Fibroblast of the conjunctiva (primary cell): ENCODE measurements at regions not wholly inside any gene's neighbourhood (a gene's known extent, or its start where the extent isn't known, plus 50 kb on each side); places are given as distances from the start of the nearest gene placed in this dataset.
"Not testable (repeated sequence)": the region's sequence is repeated elsewhere in the genome, so short reads cannot be mapped to it uniquely, and the experiment has no call there.

ENCODE experiments used
- DNase-seq: peaks from one replicate; pipeline ENCODE4 v3.0.0-alpha.2; 2010; ENCODE audit warnings: low read depth

DNA sequence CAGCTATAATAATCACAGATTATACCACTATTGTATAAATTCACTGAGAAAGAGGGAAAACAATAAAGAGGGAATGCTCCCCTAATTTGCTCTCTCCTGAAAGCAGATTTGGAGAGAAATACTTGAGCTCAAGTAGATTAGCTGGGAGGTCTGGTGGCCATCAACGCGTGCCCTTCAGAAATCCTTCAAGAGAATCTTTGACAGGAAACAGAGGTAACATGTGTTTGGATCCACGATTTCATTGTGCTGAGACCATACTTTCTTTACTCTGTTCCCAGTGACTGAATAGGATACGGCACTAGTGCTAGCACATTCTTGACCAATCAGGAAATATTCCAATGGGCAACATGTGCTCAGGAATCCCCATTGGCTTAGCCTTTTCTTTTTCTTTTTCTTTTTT lies 1395.3 kb downstream of the RAPGEF2 start:
- no peak for DNase-seq

DNA sequence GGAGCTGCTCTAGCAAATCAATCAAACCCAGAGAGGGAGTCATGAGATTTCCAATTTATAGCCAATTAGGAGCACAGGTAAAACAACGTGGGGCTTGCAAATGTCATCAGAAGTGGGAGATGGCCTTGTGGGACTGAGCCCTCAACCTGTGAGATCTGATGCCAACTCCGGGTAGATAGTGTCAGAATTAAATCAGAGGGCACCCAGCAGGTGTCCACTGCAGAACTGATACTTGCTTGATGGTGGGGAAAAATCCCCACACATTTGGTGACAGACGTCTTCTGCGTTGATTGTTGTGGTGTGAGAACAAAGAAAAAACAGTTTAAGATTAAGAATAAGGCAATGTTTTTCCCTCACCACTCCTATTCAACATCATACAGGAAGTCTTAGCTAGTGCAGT lies 1402.8 kb downstream of the RAPGEF2 start:
- DNase-seq = no peak

DNA sequence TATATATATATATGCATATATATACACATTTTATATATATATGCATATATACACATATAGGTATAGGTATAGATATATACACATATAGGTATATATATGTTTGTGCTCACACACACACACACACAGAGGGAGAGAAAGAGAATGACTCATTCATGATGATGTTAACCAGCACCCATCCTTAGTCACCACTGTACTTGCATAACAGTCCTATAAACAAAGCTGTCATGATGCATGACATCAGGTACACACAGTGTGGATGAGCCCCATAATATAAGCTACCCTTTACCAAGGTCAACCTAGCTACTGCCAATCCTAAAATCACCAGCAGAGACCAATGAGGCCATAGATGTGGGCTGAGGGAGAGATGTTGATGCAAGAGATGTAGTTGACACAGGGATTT lies 1408.0 kb downstream of the RAPGEF2 start:
- DNase-seq = no peak

DNA sequence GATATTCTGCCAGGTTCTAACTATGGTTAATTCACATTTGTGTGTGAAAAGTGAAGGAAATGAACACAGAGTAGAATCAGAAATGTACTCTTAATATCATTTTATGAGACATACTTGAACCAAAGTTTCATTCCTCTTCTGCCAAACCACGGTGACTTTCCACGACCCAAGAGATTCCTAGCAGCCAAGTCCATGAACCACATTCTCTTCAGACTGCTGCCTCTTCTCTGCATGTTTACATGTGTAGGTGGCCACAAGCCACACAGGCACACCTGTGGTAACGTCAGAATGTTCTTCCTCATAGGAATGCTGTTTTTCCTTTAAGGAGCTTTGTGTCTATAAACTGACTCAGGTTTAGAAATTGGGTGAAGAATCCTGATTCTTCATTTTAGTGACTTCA lies 1411.2 kb downstream of the RAPGEF2 start:
- no peak for DNase-seq

DNA sequence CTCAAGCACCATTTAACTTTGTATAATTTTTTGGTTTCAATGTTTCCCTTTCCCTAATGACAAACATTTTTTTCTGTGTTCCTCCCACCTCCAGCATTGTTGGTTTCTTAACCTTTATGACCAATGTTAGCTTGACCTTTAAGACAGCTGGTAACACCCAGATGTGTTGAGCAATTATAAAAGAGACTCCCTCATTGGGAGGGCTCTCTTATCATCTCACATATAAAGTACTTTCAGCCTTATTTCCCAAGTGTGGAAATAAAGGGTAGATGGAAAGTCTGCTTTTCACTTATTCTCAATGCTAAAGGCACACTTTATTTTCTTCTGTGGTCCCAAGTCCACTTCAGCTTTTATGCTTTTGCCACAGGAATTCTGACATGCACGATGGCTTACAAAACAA lies 1420.4 kb downstream of the RAPGEF2 start:
- DNase-seq = no peak

DNA sequence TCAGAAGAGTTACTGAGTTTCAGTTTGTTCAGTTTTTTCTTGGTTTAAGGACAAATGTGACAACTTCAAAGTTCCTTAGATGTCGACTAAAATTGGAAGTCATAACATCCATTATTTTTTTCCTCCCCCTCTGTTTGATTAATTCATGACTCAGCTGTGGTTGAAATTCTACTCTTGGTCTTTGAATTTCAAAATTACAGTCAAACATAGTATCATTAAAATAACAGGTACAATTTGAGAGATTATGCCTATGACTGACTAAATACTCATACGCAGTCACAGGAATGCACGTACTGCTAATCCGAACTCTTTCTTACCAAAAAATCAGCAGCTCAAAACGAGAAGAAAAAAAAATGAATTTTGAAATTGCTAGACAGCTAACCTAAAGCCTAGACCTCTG lies 1434.8 kb downstream of the RAPGEF2 start:
- DNase-seq = no peak

DNA sequence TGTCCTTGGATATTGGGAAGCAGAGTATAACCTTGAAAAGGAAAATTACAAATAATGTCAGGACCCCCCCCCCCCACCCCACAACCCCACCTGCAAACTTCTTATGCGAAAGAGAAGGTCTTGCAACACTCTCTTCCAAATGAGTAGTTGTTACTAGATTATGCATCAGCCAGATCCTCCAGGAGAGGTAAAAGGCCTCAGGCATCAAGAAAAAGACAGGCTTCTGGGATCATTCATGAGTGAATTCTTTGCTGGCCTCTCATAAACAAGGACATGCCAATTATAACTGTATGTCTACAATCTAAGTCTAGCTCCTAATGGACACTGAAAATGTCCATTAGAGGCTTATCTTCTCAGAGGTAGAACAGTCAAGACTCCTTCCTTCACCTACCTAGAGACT lies 1443.3 kb downstream of the RAPGEF2 start:
- no peak for DNase-seq

DNA sequence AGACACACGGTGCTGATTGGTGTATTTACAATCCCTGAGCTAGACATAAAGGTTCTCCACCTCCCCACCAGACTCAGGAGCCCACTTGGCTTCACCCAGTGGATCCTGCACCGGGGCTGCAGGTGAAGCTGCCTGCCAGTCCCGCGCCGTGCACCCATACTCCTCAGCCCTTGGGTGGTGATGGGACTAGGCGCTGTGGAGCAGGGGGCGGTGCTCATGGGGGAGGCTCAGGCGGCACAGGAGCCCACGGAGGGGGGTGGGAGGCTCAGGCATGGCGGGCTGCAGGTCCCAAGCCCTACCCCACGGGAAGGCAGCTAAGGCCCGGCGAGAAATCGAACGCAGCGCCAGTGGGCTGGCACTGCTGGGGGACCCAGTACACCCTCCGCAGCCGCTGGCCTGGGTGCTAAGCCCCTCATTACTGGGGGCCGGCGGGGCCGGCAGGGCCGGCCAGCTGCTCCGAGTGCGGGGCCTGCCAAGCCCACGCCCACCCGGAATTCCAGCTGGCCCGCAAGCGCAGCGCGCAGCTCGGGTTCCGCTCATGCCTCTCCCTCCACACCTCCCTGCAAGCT lies 1447.2 kb downstream of the RAPGEF2 start:
- not testable (repeated sequence) for DNase-seq

DNA sequence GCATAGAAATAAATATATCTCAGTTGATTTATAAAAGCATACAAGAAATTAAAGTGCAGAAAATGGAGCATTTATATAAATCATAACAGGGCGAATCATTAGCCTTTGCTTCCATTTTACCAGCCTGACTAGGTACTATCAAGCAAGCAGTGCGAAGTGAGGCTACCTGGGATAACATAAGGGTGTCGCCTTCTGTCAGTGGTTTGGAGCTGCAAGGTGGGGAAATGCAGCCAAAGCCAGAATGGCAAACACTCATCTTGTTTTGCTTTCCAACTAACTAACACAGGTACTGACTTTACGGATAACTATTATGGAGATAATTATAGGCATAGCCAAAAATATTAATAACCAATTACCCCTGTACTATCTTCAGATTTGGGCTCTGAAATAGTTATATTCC lies 1459.8 kb downstream of the RAPGEF2 start:
- DNase-seq = no peak

DNA sequence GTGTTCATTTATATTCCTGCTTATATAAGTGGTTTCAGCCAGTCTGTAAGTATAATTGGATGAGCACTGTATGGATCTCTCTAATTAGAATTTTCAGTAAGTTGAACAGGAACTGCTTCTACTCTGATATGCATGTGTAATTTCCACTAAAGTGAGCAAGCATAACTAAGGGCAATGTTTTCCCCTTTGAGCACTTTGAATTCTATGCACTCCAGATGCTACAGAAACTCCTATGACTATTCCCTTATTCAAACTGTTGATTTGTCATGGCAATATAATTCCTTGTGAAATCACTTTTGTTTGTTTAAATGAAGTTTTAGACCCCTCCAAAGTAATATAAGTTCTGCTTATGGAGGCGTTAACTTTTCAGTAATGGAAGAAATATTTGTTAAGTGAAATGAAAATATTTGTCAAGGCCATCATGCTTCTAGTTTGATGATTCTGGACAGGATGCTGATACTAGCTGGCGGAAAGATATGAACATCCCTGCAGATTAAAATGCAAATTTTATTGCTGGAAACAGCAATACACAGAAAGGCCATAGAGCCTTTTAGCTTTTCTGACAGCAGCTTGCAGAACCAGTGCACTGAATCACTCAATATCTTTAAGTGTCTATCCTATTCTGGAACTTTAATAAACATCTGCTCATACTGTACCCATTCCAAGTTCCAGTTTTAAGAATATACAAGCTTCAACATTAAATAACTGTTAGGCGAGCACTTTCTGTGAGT lies 1460.8 kb downstream of the RAPGEF2 start:
- no peak for DNase-seq

DNA sequence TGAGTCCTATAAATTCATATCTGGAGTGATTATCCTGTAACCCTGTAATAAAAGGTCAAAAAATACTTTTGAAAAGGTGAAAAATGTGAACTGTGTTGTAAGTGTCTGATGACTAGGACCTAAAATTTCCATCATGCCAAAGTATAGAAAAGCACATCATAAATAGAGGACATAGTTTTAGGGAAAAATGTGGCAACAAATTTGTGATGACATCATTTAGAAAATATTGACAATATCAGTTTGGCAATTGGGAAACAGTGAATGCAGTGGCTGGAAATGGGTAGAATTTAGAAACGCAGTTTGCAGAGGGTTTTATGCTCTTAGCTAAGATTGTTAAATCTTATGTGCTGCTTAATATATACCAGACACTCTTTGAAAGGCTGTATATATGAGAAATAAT lies 1464.8 kb downstream of the RAPGEF2 start:
- DNase-seq = no peak

DNA sequence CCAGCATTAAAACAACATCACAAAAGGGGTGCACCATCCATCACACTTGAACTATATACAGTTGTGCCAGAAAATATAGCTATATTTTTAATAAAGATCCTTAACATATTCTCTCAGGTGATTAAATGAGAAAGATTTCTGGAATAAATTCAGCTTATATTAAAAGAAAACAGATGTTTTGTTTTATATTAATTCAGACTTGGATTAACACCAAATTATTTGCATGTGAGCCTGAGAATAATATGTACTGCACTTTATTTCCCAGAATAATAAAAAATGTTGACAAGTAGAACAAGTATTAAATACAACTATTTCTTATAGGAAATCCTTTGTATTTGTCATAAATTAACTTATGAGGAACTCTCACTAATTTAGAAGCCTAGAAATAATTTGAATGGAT lies 1467.4 kb downstream of the RAPGEF2 start:
- no peak for DNase-seq

DNA sequence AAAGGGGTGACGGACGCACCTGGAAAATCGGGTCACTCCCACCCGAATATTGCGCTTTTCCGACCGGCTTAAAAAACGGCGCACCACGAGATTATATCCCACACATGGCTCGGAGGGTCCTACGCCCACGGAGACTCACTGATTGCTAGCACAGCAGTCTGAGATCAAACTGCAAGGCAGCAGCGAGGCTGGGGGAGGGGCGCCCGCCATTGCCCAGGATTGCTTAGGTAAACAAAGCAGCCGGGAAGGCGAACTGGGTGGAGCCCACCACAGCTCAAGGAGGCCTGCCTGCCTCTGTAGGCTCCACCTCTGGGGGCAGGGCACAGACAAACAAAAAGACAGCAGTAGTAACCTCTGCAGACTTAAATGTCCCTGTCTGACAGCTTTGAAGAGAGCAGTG lies 1471.4 kb downstream of the RAPGEF2 start:
- not testable (repeated sequence) for DNase-seq

DNA sequence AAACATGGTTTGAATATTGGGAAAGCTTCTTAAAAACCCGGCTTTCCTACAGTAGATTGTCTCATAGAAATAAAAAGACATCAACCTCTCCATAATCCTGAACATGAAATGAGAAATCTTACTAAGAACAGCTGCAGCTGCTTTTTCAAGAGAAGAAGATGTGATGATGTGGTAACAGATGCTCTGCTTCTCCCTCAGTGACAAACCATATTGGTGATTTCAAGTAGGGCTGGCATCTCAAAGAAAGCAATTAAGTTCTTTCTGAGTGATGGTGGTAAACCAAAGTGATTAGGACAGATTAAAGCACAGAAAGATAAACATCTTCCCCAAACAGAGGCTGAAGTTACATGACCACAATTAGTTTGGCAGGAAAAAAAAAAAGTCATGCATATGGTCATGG lies 1477.7 kb downstream of the RAPGEF2 start:
- DNase-seq = no peak

DNA sequence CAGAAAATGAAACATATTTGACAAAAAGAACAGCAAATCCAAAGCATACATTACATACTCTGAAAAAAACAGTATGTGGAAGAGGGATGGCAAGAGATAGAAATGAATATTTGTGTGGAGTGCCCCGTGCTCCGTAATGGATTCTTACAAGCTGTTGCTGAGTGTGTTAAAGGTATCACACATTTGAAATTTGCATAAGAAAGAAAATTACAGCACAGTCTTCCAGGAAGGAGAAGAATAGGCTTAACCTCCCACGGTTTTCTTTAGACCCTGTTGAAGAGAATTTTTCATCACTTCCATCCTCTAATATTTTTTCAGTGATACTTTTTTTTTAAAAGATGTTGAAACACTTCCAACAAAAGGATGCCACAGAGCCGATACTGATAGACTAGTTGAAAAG lies 1489.4 kb downstream of the RAPGEF2 start:
- DNase-seq = no peak

DNA sequence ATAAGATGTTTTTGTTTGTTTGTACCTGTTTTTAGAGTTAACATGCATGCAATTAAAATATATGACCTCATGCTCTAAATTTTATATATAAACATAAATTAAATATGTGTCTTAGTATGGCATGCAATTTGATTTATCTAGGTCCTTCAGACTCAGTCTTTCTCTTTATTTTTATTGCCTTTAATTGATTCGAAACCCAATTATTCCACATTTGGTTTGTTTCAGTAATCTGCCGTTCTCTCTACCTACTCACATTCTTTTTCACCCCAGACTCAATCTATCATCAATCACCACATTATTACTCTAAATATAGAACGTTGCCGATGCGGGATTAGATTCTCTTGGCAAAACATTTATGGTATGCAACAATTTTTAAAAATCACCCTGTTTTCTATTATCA lies 1492.8 kb downstream of the RAPGEF2 start:
- DNase-seq = no peak

DNA sequence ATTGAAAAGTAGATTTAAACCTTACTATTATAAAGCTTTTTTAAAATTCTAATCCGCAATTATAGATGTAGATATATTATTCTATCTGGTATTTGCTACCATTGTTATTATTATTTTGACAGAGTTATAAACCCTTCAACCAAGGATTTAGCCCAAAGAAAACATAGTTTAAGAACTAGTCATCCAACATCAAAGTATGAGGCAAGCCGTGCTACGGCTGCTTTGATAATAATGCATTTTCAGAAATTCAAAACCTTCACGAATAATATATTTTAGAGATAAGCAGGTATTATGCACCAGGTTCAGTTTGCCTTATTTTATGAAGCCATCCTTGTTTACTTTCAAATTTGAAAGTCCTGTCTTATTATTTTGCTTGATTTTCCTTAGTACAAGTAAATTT lies 1501.7 kb downstream of the RAPGEF2 start:
- DNase-seq = no peak

DNA sequence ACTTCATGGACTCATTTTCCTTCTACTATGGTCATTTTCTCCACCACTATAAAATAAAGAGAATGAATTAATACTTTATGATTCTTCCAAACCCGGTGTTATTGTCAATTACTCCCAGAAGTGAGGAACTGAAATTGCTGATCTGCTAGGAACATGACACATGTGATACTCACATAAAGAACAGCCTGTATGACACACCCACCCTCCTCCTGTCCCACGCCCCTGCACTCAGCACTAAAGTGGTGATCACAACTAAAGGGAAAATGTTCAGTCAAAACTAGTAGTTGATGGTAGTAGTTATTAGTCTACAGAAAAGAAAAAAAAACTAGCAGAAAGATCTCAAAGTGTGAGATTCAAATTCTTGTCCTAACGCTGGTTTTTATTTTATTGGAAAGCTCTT lies 1508.3 kb downstream of the RAPGEF2 start:
- no peak for DNase-seq

DNA sequence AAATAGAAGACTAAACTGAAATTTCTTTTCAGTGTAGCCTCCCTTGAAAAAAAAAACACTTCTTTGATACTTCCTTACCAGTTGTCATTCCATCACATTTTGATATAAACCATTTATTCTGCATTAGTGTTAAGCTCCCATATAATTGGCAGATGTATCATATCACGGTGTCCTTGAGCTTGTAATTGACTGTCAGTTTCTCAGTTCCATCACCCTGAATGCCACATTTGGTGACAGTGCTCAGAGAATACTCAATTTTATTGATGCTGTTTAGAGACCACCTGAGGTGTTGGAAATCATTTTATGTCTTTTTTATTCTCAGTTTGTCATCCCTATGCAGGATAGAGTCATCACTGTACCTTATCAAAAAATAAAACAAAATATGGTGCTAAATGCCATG lies 1528.2 kb downstream of the RAPGEF2 start:
- DNase-seq = no peak

DNA sequence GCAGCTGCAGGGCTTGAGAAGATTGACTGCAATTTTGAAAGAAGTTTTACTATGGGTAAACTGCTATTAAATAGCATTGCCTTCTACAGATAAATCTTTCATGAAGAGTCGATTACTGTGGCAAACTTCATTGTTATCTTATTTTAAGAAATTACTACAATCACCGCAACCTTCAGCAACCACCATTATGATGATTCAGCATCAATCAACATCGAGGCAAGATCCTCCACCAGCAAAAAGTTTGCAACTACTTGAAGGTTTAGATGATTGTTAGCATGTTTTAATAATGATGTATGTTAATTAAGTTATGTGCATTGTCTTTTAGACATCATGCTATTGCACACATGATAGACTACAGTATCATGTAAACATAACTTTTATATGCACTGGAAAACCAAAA lies 1511.0 kb downstream of the FSTL5 start:
- no peak for DNase-seq

DNA sequence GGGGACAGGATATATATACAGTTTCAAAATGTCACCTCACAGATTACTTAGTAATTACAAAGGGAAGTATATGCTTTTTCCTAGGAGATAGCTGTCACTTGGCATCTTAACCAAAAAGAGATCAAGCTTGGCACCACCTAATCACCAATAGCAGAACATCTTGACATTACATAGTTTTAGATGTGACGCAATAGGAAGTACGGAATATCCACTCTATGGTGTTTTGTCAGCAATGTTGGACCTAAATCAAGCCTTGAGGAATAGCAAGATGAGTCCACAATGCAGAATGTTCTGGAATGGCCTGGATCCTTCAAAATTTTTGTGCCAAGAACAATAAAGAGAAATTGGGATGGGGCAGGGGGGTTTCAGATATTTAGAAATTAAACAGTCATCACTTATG lies 1488.2 kb downstream of the FSTL5 start:
- no peak for DNase-seq

DNA sequence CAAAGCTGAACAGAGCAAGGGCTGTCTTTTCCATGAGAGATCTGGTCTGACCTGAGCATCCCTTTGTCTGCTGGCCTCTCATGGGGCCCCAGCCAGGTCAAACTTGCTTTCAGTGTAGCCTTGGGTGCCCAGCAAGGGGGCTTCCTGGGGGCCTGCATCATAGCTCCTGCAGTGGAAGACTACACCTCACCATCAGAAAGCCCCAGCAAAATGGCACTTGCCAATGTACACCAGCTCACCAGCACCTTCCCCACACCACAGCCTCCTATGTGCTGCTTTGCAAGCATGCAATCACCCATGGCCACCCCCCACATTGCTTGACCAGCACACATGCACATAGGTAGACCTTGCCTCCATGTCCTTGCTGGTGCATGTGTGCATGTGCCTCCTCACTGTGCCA lies 1478.1 kb downstream of the FSTL5 start:
- no peak for DNase-seq

DNA sequence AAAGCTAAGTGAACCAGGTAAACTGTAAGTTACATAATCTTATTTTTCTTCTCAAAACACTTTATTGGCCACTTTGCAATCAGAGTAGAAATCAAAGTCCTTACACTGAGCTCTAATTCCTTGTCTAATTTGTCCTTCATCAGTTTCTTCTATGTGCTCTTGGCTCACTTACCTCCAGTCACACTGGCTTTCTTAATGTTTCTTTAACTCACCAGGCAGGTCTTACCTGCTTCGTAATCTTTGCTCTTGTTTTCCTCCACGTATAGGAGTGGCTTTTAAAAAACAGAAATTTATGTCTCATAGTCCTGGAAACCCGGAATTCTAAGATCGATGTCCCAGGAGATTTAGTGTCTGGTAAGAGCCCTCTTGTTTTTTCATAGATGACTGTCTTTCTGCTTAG lies 1462.1 kb downstream of the FSTL5 start:
- DNase-seq = no peak

DNA sequence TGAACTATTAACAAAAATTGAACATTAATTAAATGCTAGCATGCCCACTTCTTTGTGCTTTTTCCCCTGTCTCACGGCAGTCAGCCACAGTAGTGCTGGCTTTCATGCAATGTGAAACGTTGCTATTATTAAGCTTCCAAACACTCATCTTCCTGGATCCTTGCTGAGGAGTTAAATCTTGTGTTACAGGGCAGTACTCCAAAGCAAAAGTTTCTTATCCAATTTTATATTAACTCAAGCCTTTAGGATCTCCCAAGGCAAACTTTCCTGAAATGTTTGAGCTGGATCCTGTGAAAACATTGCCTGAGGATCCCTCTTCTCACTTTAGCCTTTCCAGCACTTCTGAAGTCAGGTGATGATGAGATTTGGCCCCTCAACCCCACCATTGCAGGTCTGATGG lies 1454.8 kb downstream of the FSTL5 start:
- DNase-seq = no peak
